Astrocyte of the hippocampus (primary cell): ENCODE measurements at regions not wholly inside any gene's neighbourhood (a gene's known extent, or its start where the extent isn't known, plus 50 kb on each side); places are given as distances from the start of the nearest gene placed in this dataset.

Source experiments
- DNase-seq: peaks from one replicate; pipeline ENCODE4 v3.0.0; 2011; ENCODE audit warnings: low read depth, low spot score

DNA sequence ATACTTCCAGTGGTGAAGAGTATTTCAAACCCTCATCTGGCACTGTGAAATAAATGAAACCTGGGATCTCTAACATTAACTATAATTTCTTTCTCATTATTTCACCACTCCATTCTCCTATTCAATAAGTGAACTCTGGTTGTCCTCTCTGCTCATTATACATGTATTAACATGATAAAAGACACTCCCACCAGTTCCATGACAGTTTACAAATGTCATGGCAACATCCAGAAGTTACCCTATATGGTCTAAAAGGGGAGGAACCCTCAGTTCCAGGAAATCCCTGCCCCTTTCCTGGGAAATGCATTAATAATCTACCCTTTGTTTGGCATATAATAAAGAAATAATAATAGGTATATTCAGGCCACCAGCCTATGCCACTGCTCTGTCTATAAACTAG, 62.7 kb upstream of the BRINP3 start:
- DNase-seq: no peak

- no peak for DNase-seq
Observed at GRCh38 chr1:190551638-190552037, 74.0 kb upstream of the BRINP3 start.

DNA sequence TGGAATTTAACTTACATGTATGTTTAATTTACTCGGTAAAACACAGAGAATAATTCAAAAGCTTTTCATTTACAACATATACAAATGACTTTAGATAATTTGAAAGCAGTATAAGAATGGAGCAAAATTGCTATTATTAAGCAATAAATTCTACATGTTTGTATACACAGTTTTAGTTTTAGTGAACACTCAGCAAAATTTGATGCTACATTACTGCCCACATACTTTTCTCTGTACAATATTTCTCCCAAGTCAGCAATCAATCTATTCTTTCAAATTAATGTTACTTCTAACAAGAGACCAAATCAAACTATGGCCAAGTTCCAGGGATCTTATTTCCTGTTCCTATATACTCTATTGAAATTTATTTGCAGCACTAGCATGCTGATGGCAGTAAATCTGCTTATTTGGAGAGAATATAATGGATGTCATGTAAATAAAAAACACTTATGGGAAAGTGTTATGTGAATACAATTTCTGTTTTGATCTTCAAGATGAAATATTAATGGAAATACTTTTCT, 82.6 kb upstream of the BRINP3 start:
- DNase-seq: no peak

DNA sequence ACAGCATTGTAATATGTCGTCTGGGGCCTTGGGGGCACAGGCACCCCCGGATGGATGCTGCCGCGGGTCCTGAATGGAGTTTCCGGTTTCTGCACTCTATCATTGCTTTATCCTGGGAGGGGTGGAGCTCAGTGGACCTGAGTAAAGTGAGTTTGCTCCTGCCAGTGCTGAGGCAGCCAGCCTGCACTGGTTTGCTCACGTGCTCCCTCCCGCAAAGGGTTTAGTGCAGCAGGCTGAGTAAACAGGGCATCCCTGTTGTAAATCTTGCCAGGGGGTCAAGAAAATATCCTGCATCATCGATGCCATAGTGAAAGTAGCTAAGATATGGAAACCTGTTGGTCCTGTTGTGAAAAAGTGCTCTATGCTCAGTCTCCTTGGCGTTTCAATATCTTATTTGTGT, 85.6 kb upstream of the BRINP3 start:
- no peak for DNase-seq

DNA sequence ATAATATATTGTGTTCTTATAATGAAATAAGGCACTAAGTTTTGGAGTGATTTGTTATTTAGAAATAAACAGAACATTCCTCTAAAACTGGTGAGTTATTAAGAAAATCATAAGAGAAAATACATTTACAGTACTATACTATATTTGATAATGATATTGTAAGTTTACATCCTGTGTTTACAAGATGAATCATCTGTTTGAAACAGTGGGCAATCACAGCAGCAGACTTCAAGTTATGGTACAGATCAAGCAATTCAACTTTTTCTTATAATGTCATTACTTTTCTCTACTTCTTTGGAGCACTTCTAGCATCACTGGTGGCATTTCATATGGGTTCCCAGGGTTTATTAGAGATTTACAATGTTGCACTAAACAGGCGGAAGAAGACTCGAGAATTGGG, 86.5 kb upstream of the BRINP3 start:
- DNase-seq: no peak

DNA sequence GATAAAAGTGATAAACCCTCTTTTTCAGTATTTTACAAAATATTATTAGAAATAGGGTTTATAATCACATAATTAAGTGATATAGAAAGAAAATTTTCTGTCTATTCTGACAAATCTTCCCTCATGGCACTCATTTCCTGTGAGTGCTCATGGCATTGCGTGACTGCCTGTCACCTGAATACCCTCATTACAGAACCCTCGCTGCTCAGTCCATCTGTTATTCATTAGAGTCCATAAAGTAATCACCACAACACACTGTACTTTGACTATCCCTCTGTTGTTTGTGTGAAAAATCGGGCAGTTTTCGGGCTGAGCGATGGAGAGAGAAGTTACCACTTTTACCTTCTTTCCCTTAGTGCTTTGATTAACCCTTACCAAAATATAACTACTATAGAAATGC, 100.4 kb upstream of the BRINP3 start:
- DNase-seq: peak; percentile 5

DNA sequence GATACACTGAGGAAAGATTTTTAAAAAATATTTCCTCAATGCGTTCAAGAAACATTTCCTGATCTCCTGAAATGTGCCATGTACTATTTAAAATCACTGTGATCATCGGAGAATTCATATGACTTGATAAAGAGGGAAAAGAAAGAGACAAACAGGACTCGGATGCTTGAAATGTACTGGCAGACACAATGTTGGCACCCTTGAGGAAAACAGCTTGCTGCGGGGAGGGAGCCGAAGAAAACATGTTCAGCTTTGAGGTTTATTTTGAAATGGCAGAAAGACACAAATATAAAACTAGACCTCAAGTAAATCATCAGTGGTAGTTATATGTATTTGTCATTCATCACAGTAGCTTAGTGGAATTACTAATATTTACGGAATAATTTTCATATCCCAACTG, 100.9 kb upstream of the BRINP3 start:
- no peak for DNase-seq

GRCh38 chr1:190579552-190580193, 102.0 kb upstream of the BRINP3 start:
- no peak for DNase-seq

DNA sequence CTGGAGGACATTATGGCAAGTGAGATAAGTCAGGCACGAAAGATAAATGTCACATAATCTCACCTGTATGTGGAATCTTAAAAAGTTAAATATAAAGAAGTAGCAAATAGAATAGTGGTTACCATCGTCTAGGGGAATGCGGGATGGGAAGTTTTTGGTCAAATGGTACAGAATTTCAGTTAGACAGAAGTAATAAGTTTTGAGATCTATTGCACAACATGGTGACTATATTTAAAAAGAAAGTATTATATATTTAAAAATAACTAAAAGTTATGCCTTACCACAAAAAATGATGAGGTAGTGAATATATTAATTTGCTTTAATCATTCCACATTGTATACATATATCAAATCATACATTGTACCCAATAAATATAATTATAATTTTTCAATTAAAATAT, 106.2 kb upstream of the BRINP3 start:
- DNase-seq: no peak

DNA sequence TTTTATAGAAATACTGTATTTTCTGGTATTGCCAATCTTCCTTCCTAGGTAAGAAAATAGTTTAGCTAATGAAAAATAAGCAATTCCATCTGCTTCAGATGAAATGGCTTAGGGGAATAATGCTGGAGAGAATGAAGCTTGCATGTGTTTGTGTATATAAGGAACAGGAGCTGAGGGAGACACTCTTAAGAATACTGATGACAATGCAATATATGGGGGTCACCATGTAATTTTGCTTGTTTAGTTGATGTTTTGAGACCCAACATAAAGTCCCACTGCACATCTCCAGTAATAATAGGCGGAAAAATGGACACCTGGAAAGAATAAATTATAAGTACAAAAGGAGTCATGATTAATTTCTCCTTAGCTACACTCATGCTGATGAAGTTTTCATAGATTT, 110.8 kb upstream of the BRINP3 start:
- DNase-seq: no peak

- DNase-seq: no peak
Observed at GRCh38 chr1:190595438-190595837, 117.8 kb upstream of the BRINP3 start.

DNA sequence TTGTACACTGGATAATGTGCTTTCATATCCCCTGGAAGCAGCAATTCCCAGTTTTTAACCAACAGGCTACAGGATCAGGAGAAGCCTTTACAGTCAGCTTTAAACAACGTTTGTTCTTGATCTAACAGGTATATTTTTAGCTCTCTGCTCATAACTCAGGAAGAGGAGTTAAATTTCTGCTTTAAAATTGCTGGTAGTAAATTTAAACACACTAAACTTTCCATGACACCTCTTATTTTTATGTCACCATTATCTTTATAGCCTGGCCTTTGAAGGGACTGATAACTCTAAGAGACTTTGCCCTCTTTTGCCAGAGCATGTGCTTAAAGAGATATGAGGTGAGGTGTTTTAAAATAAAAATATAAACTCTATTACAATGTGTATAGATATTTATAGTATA, 119.6 kb upstream of the BRINP3 start:
- DNase-seq: no peak

GRCh38 chr1:190599670-190600069, 122.0 kb upstream of the BRINP3 start:
- no peak for DNase-seq

DNA sequence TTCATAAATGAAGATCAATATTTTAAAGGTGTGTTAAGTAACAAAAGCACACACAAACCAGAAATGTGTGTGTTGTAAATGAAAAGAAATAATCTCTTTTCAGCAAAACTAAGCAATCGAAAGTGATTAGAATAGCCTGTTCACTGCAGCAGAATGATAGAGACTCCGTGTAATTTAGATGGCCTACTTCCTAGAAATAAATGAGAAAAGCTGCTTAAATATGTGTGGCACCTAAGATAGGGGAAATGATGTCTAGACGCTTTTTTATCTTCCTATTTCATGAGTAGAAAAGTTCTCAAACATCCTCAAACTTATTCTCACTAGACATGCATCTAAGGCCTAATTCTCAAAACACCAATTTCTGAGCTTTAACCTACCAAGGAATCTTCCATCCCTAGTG, 124.7 kb upstream of the BRINP3 start:
- DNase-seq: no peak

- peak; percentile 5 for DNase-seq
Observed at GRCh38 chr1:190608282-190608681, 130.6 kb upstream of the BRINP3 start.

- DNase-seq: no peak
Observed at GRCh38 chr1:190615818-190616217, 138.2 kb upstream of the BRINP3 start.

DNA sequence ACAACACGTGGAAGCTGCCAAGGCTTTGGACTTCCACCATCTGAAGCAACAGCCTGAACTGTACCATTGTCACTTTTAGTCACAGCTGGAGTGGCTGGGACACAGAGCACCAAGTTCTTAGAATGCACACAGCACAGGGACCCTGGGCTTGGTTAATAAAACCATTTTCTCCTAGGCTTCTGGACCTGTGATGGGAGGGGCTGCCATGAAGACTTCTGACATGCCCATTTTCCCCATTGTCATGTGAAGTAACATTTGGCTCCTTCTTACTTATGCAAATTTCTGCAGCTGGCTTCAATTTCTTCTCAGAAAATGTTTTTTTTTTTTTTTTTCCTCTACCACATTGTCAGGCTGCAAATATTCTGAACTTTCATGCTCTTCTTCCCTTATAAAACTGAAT, 138.6 kb upstream of the BRINP3 start:
- no peak for DNase-seq

- peak; percentile 1 for DNase-seq
Observed at GRCh38 chr1:190619724-190620123, 142.1 kb upstream of the BRINP3 start.

GRCh38 chr1:190633488-190633887, 155.8 kb upstream of the BRINP3 start:
- DNase-seq: peak; percentile 1

GRCh38 chr1:190634134-190634533, 156.5 kb upstream of the BRINP3 start:
- no peak for DNase-seq

DNA sequence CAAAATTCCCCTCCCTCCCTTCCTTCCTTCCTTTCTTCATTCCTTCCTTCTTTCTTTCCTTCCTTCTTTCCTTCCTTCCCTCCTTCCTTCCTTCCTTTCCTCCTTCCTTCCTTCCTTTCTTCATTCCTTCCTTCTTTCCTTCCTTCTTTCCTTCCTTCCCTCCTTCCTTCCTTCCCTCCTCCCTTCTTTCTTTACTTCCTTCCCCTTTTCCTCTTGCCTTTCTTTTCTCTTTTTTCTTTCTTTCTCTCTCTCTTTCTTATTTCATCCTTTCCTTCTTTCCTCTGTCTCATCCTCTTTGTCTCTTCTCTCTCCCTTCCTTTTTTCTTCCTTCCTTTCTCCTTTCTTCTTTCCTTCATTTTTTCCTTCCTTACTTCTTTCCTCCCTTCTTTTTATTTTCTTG, 171.9 kb upstream of the BRINP3 start:
- DNase-seq: no peak

GRCh38 chr1:190658907-190659306, 181.2 kb upstream of the BRINP3 start:
- no peak for DNase-seq

DNA sequence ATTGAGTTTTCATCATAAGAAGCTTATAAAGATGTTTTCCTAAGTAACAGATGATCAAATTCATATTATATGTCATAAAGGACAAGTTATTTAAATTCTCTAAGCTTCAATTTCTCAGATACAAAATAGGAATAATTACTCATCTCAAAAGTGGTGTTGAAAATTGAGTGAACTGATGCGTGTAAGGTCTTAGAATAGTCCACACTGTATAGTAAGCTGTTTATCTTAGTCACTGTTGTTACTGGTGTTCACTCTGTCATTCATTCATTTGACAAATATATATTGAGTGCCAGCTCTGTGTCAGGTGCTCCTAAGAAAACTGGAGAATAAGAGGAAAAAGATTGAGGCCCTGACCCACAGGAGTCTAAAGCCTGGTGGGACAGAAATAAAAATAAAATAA, 186.3 kb upstream of the BRINP3 start:
- DNase-seq: no peak

DNA sequence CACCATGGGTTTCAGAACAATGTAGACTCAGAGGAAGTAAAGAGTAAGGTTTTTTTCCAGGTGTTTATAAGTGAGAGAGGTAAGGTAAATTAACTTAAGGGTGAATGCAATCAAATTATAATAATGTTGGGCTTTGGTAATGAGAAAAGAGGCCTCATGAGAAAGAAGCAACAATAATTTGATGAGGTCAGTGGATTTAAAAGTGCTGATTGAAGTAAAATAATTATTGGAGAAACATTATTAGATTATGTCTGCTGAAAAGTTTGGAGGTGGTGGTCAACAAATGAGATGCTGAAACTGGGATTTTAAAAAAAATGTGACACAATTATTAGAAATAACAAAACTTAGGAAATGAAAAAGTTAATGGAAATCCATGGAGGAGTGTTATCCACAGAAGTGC, 187.4 kb upstream of the BRINP3 start:
- DNase-seq: no peak
